ENCODE measurements at regions not wholly inside any gene's neighbourhood (a gene's known extent, or its start where the extent isn't known, plus 50 kb on each side); places are given as distances from the start of the nearest gene placed in this dataset.

- no peak for DNase-seq
Measured at GRCh38 chr11:109371444-109372176, 50.4 kb upstream of the C11orf87 start.

Measured in kidney glomerular epithelial cell (primary cell).